ENCODE measurements at regions not wholly inside any gene's neighbourhood (a gene's known extent, or its start where the extent isn't known, plus 50 kb on each side); places are given as distances from the start of the nearest gene placed in this dataset.

DNA sequence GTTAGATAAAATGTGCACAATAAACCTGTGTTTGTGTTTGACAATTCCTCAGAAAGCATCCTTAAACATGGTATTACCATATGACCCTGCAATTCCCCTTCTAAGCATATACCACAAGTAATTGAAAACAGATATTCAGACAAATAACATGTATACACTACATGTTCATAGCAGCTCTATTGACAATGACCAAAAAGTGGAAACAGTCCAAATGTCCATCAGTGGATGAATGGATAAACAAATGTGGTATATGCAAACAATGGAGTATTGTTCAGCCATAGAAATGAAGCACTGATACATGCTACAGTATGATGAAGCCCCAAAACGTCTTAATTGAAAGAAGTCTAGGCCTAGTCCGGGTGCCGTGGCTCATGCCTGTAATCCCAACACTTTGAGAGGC lies 280.1 kb downstream of the OTUD1 start:
- Histone ChIP-seq H3K4me1 (ENCODE audit: control insufficient read depth, insufficient read depth, low read length) (no peaks in the 10 kb centered on the region), H3K79me2 (ENCODE audit: control insufficient read depth, insufficient read depth, low read length) (no peaks in the 10 kb centered on the region), H3K4me2 (ENCODE audit: control insufficient read depth, insufficient read depth) (no peak overlapping the region), H3K27ac (ENCODE audit: control insufficient read depth, insufficient read depth) (no peak overlapping the region), H3K27me3 (replicated peaks in 1 of 2; ENCODE audit: control insufficient read depth in 2 of 2, insufficient read depth in 2 of 2, low read length in 1 of 2) (no peaks in the 10 kb centered on the region), H3K4me3 (no peak overlapping the region), H3K36me3 (ENCODE audit: control insufficient read depth in 2 of 2, insufficient read depth in 2 of 2, low read length in 1 of 2) (no peaks in the 10 kb centered on the region), H3K9me3 (replicated peaks; ENCODE audit: control insufficient read depth, insufficient read depth, low read length) (no peaks in the 10 kb centered on the region), H2AFZ (ENCODE audit: control insufficient read depth, low read depth, low read length) (no peak overlapping the region), H3K9ac (ENCODE audit: control insufficient read depth, insufficient read depth, low read length) (no peak overlapping the region), H4K20me1 (ENCODE audit: control insufficient read depth, insufficient read depth) (no peaks in the 10 kb centered on the region)
- no TSS peak for BruUV-seq (replicated peaks)
- TF ChIP-seq NR2C1 (IDR thresholded peaks at IDR 0.05) (no peak), MYB (IDR thresholded peaks at IDR 0.05; ENCODE audit: borderline replicate concordance, low read depth, low read length) (no peak), GABPA (IDR thresholded peaks at IDR 0.05; ENCODE audit: low read depth) (no peak), STAT1 (conservative IDR thresholded peaks at IDR 0.05) (no peak), GATAD2B (conservative IDR thresholded peaks at IDR 0.05; ENCODE audit: low read depth) (no peak), ZBED1 (IDR thresholded peaks at IDR 0.05; ENCODE audit: borderline replicate concordance) (no peak), KLF5 (IDR thresholded peaks at IDR 0.05; ENCODE audit: partially characterized antibody) (no peak)
- RAD21 ChIA-PET (ENCODE audit: unreplicated experiment) = no interaction called here
- no peak for ATAC-seq
- in situ Hi-C loops (cut with MboI) = no loop called here
- CTCF ChIA-PET = no interaction called here
- POLR2A ChIA-PET = no interaction called here
- intact Hi-C loops (cut with micrococcal nuclease; ENCODE audit: unreplicated experiment) = no loop called here
- SMC1A ChIA-PET (ENCODE audit: uncharacterized antibody, unreplicated experiment) = no interaction called here
- no peak for FAIRE-seq
- DNase-seq (ENCODE audit: low read depth, low spot score) = no peak
- 0% methylated on average over 3 of the region's 3 CpGs for WGBS (ENCODE audit: insufficient coverage, insufficient replicate concordance, low lambda C conversion rate, missing lambda C conversion rate)

DNA sequence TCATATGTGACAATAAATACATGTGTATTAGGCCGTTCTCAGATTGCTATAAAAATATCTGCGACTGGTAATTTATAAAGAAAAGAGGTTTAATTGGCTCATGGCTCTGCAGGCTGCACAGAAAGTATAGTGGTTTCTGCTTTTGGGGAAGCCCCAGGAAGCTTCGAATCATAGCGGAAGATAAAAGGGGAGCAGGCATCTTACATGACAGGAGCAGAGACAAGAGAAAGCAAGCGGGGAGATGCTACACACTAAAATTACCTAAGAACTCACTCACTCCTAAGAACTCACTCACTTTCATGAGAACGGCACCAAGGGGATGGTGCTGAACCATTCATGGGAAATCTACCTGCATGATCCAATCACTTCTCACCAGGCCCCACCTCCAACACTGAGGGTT lies 284.9 kb downstream of the OTUD1 start:
- intact Hi-C loops (cut with micrococcal nuclease; ENCODE audit: unreplicated experiment) (no loop called here), in situ Hi-C loops (cut with MboI) (no loop called here)
- no peaks in the 10 kb centered on the region for H3K36me3 ChIP-seq (ENCODE audit: control insufficient read depth in 2 of 2, insufficient read depth in 2 of 2, low read length in 1 of 2)
- ChIA-PET RAD21 (ENCODE audit: unreplicated experiment) (no interaction called here), SMC1A (ENCODE audit: uncharacterized antibody, unreplicated experiment) (interaction anchor here (1.4 kb wide), 1 partner anchor 10 kb away, joined by 3 read pairs; no protein-coding TSS in a partner anchor), POLR2A (no interaction called here), CTCF (no interaction called here)
- H3K4me3 ChIP-seq = no peak overlapping the region
- no peak overlapping the region for H3K4me2 ChIP-seq (ENCODE audit: control insufficient read depth, insufficient read depth)
- H4K20me1 ChIP-seq (ENCODE audit: control insufficient read depth, insufficient read depth) = no peaks in the 10 kb centered on the region
- no peak overlapping the region for H3K9ac ChIP-seq (ENCODE audit: control insufficient read depth, insufficient read depth, low read length)
- H3K9me3 ChIP-seq (replicated peaks; ENCODE audit: control insufficient read depth, insufficient read depth, low read length) = no peaks in the 10 kb centered on the region
- ATAC-seq = no peak
- no TSS peak for BruUV-seq (replicated peaks)
- H2AFZ ChIP-seq (ENCODE audit: control insufficient read depth, low read depth, low read length) = no peak overlapping the region
- no peaks in the 10 kb centered on the region for H3K27me3 ChIP-seq (replicated peaks in 1 of 2; ENCODE audit: control insufficient read depth in 2 of 2, insufficient read depth in 2 of 2, low read length in 1 of 2)
- H3K4me1 ChIP-seq (ENCODE audit: control insufficient read depth, insufficient read depth, low read length) = no peaks in the 10 kb centered on the region
- DNase-seq (ENCODE audit: low read depth, low spot score) = no peak
- no peak for FAIRE-seq
- no peak overlapping the region for H3K27ac ChIP-seq (ENCODE audit: control insufficient read depth, insufficient read depth)
- WGBS (ENCODE audit: insufficient coverage, insufficient replicate concordance, low lambda C conversion rate, missing lambda C conversion rate) = 30% methylated on average over 6 of the region's 6 CpGs
- no peaks in the 10 kb centered on the region for H3K79me2 ChIP-seq (ENCODE audit: control insufficient read depth, insufficient read depth, low read length)
- no peak for TF ChIP-seq RAD51 (IDR thresholded peaks at IDR 0.05)
- TF ChIP-seq BACH1 (IDR thresholded peaks at IDR 0.05; ENCODE audit: borderline replicate concordance) = no peak
- no peak for TF ChIP-seq CEBPB (IDR thresholded peaks at IDR 0.05; ENCODE audit: borderline replicate concordance in 1 of 2, low read depth in 2 of 2, low read length in 2 of 2)
- TF ChIP-seq, protein P1, sequence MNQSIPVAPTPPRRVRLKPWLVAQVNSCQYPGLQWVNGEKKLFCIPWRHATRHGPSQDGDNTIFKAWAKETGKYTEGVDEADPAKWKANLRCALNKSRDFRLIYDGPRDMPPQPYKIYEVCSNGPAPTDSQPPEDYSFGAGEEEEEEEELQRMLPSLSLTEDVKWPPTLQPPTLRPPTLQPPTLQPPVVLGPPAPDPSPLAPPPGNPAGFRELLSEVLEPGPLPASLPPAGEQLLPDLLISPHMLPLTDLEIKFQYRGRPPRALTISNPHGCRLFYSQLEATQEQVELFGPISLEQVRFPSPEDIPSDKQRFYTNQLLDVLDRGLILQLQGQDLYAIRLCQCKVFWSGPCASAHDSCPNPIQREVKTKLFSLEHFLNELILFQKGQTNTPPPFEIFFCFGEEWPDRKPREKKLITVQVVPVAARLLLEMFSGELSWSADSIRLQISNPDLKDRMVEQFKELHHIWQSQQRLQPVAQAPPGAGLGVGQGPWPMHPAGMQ (IDR thresholded peaks at IDR 0.05; ENCODE audit: borderline replicate concordance) = no peak
- no peak for TF ChIP-seq TCF7 (IDR thresholded peaks at IDR 0.05; ENCODE audit: borderline replicate concordance)
- no peak for TF ChIP-seq YY1 (IDR thresholded peaks at IDR 0.05; ENCODE audit: low read depth, low read length)
- no peak for TF ChIP-seq ZNF622 (IDR thresholded peaks at IDR 0.05)
- no peak for TF ChIP-seq HDGF (IDR thresholded peaks at IDR 0.05)
- no peak for TF ChIP-seq RAD21 (IDR thresholded peaks at IDR 0.05; ENCODE audit: insufficient read depth, low read depth, low read length)
- TF ChIP-seq EP300 (IDR thresholded peaks at IDR 0.05; ENCODE audit: borderline replicate concordance in 1 of 2, control insufficient read depth in 1 of 2, low read depth in 2 of 2, low read length in 2 of 2) = no peak
- TF ChIP-seq, protein P2, sequence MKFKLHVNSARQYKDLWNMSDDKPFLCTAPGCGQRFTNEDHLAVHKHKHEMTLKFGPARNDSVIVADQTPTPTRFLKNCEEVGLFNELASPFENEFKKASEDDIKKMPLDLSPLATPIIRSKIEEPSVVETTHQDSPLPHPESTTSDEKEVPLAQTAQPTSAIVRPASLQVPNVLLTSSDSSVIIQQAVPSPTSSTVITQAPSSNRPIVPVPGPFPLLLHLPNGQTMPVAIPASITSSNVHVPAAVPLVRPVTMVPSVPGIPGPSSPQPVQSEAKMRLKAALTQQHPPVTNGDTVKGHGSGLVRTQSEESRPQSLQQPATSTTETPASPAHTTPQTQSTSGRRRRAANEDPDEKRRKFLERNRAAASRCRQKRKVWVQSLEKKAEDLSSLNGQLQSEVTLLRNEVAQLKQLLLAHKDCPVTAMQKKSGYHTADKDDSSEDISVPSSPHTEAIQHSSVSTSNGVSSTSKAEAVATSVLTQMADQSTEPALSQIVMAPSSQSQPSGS (IDR thresholded peaks at IDR 0.05; ENCODE audit: low read length) = no peak
- no peak for TF ChIP-seq BCL11A (IDR thresholded peaks at IDR 0.05; ENCODE audit: low read depth, low read length)
- no peak for TF ChIP-seq SP1 (IDR thresholded peaks at IDR 0.05; ENCODE audit: low read depth, low read length)

Data from GM12878 (cell line).